Inflammatory macrophage treated with lipopolysaccharide for 1 hour (primary cell): ENCODE measurements at regions not wholly inside any gene's neighbourhood (a gene's known extent, or its start where the extent isn't known, plus 50 kb on each side); places are given as distances from the start of the nearest gene placed in this dataset.

Source experiments
- DNase-seq, 2 donors: peaks; one replicate each; pipeline ENCODE4 v3.0.0-alpha.2; 2020 to 2022

GRCh38 chr6:44561060-44561623 lies 173.6 kb downstream of the CDC5L start:
- no peak for DNase-seq

GRCh38 chr6:44561832-44562665 lies 174.5 kb downstream of the CDC5L start:
- DNase-seq, result peak; percentile 7 to 37

DNA sequence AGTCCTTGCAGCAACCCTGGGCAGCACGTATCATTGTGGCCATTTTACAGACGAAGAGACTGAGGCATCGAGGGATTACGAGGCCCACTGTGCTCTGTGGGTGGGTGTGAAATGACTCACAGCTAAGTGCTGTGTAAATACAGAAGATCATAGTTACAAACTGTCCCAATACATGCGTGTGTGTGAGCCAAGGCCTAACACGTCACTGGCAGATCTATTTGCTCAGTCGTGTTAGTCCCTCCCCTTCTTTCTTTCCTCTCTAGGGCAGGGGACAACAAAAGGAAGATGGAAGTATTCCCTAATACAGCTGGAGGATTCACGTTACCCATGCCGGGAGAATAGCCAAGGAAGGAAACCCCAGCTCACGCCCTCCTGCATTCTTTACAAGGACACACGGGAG lies 175.9 kb downstream of the CDC5L start:
- no peak for DNase-seq

- DNase-seq, result no peak
Measured at GRCh38 chr6:44564906-44565524, 177.5 kb downstream of the CDC5L start.

GRCh38 chr6:44567406-44567805 lies 179.9 kb downstream of the CDC5L start:
- peak; percentile 23 to 34 for DNase-seq

GRCh38 chr6:44569131-44569530 lies 181.6 kb downstream of the CDC5L start:
- DNase-seq, result no peak

- DNase-seq, result peak; percentile 70 to 71
Measured at GRCh38 chr6:44569931-44570385, 182.5 kb downstream of the CDC5L start.

DNA sequence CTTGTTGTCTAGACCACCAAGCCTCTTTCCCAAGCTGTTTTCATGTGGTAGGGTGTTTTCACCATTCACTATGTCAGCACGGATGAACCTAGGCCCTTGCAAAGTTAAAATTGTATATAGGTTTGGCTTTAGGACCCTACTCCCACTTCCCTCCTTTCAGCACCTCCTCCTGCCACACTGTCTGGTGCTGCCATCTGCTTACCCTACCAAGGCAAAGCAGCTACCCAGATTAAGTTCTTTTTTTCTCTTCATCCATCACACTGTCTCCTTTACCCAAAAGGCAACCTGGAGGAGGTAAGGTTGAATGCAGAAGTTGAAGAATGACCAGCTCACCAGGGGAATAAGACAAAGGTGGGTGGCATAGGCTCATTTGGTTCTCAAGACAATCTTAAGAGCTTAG lies 184.0 kb downstream of the CDC5L start:
- no peak for DNase-seq

- no peak for DNase-seq
Measured at GRCh38 chr6:44572346-44572745, 184.8 kb downstream of the CDC5L start.

DNA sequence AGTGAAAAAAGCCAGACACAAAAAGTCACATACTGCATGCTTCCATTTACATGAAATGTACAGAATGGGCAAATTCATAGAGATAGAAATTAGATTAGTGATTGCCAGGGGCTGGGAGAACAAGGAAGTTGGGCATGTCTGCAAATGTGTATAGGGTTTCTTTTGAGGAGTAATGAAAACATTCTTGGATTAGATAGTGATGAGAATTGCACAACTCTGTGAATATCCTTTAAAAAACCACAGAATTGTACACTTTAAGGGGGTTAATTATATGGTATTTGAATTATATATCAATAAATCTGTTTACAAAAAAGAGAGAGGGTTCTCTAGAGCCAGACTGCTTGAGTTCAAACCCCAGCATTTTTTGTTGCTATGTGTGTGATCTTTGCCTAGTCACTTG lies 188.1 kb downstream of the CDC5L start:
- no peak for DNase-seq

DNA sequence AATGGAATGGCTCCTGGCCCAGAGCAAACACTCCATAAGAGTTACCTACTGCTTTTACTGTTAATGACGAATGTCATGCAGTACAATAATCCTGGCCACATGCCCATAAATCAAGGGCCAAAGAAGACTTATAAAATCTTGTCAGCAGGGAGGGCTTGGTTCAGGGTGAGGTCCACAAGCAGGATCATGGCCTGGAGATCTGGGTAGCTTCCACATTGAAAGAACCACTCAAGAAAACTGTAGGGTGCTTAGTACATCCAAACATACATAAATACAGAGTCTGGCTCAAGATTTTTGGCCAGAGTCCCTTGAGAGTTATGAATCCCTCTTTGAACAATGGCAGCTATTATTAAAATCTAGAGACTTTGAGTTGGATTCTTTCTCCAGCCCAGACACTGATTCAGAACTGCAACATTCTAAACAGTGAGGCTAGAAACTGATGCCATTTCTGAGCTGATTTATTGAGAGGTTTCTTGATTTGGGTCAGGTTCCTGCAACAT lies 188.7 kb downstream of the CDC5L start:
- no peak for DNase-seq

GRCh38 chr6:44580901-44581300 lies 193.4 kb downstream of the CDC5L start:
- no peak for DNase-seq

- DNase-seq, result no peak
Measured at GRCh38 chr6:44582930-44583329, 195.4 kb downstream of the CDC5L start.

GRCh38 chr6:44590471-44590870 lies 203.0 kb downstream of the CDC5L start:
- no peak for DNase-seq

DNA sequence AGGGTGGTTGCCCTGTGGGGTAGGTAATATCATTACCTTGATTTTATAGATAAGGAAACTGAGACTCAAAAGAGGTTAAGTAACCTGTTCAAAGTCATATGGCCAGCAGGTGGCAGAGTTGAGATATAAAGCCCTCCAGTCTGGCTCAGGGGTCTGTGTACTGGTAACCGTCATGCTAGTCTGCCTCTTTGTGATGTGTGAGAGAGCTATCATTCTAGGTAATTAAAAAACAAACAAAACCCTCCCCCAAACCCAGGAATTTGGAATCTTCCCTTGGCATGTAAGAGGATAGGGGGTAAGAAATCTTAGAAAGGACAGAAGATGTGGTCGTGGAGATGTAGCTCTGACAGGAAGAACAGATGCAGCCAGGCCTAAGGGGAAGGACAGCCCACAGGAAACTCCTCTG lies 206.0 kb downstream of the CDC5L start:
- peak; percentile 13 to 66 for DNase-seq

DNA sequence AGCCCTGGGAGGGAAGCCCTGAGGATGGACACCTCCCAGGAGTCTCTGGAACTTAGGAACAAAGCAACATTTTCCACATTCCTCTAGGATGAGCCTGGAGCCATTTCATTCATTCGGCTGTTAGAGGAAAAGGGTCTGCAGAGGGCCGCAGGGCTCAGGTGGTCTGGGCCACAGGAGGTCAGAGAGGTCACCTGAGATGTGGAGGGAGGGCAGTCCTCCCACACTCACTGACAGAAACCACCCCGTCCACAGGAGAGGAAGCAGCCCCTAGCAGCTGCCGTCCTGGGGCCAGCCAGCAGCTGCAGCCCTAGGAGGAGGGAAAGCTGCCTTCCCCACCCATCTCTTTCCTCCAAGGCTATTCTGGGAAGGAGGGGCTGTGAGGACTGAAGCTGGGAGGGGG lies 207.0 kb downstream of the CDC5L start:
- DNase-seq, result no peak

- no peak for DNase-seq
Measured at GRCh38 chr6:44598679-44599078, 211.2 kb downstream of the CDC5L start.

- DNase-seq, result no peak
Measured at GRCh38 chr6:44599672-44600071, 212.2 kb downstream of the CDC5L start.

GRCh38 chr6:44603044-44603686 lies 215.7 kb downstream of the CDC5L start:
- DNase-seq, result no peak

GRCh38 chr6:44606504-44606903 lies 219.0 kb downstream of the CDC5L start:
- DNase-seq, result no peak

DNA sequence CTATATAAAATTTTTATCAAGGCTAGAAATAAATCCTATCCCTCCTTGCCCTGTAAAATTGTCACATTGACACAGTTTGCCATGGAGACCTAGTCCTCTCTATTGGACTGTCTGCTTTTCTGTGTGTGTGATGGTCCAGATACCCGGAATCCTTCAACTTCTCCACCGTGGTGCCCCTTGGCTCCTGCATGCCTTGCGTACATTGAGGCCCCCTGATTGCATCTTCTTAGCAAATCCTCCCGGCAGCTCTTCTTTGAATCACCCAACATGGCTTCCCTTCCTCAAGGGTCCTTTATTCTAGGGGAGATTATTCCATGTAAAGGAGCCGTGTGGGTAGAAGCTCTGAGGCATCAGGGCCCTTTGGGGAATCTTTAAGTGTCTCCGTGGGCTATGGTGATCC lies 219.5 kb downstream of the CDC5L start:
- no peak for DNase-seq

- DNase-seq, result no peak
Measured at GRCh38 chr6:44608175-44608574, 220.7 kb downstream of the CDC5L start.

GRCh38 chr6:44609051-44609612 lies 221.6 kb downstream of the CDC5L start:
- no peak for DNase-seq
